Stromal cell of bone marrow (primary cell): ENCODE measurements at regions not wholly inside any gene's neighbourhood (a gene's known extent, or its start where the extent isn't known, plus 50 kb on each side); places are given as distances from the start of the nearest gene placed in this dataset.
"Not testable (repeated sequence)": the region's sequence is repeated elsewhere in the genome, so short reads cannot be mapped to it uniquely, and the experiment has no call there.

Experiments used
- DNase-seq: peaks from one replicate; pipeline ENCODE4 v3.0.0-alpha.2; 2012; ENCODE audit warnings: low read depth

GRCh38 chr7:15143936-15144335, 241.4 kb upstream of the DGKB start:
- DNase-seq: no peak

DNA sequence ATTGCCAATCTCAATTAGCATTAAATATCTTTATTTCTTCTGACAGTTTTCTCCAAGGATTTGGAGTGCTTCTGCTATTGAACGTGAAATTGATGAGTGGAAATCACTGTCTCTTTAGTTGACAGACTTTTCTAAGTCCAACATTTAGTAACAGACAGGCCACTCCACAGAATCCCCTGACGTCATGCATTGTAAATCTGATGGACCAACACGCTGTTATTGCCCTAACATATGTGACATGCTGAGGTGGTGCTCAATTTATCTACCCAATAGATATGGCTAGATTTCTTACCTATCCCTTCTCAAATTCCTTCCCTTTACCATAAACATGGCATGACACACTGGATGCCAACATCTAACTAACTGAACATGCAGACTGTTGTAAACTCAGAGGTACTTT, 240.6 kb upstream of the DGKB start:
- no peak for DNase-seq

DNA sequence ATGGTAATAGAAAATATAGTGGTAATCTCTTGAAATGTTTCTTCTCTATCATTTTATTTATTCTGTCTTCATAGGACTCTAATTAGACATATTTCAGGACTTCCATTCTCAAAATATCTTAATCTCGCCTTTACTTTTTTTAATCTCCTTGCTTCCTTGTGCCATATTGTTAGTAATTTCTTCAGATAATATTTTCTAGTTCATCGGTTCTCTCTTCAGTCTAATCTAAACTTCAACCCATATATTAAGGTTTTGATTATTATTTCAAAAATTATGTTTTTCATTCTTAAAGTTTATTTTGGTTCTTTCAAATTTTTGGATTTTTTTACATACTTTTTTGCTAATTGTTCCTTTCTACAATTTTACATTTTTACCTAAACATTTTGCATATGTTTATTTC, 237.9 kb upstream of the DGKB start:
- no peak for DNase-seq

DNA sequence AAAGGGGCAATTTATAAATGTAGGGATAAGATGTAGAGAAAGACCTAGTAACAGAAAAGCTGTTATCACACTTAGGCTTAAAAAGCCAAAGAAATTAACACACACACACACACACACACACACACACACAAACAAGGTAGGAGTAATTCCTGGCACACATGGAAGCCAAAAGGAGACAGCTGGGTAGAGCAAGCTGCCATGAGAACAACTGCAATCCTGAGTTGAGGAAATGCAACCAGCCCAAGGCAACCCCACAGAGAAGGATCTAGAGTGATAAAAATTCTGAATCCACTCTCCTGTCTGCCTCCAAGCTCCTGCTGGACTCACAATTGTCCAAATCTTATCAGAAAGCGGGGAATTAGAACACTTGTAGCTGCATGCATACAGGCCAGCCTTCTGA, 229.1 kb upstream of the DGKB start:
- no peak for DNase-seq

- DNase-seq: no peak
These were observed 228.4 kb upstream of the DGKB start for GRCh38 chr7:15130666-15131541.

DNA sequence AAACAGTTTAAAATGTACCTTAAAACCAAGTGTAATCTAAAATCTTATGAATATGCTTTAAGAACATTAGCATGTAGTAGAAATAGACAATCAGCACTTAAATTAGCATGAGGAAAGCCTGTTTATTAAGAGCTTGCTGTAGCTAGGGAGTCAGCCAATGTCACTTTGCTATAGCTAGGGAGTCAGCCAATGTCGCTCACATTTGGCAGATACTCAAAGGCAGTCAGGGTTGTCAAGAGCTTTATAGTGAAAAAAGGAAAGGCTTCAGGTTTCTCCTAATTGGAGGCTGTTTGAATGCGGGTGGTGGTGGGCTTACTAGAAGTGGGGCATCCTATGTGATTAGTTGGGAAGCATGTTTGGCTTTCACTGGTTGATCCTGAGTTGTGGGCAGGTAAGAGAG, 226.2 kb upstream of the DGKB start:
- no peak for DNase-seq

GRCh38 chr7:15126653-15127052, 224.1 kb upstream of the DGKB start:
- DNase-seq: not testable (repeated sequence)

DNA sequence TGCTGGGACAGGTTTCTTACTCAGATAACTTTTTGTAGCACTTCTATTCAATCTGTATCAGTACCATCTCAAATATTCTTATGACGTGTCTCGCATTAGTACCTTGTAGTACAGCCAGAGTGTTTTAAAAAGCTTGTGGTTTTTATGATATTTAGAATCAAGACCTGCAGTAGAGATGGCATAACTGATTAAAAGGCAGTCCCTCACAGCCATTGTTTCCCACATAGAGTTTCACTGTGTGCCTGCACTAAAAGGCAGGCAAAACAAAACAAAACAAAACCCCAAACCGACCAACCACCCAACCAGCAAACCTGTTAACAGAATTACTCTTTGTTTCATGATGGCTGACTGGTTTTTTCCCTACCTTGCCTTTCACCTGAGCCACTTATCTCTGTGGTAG, 221.3 kb upstream of the DGKB start:
- DNase-seq: no peak

DNA sequence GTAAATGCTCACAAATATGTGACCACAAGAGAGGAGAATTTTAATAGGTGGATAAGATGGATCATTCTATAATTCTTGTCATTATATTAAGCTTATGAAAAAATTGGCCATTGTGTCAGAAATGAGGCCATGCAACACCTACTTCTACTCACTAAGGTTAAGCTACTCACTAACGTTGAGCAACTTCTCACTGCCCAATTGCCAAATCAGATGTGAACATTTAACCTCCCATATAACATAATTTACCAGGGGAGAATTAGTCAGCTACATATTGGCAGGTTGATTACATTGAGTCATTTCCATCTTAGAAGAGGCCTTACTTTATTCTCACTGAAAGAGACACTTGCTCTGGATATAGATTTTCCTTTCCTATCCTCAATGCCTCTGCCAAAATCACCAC, 211.2 kb upstream of the DGKB start:
- DNase-seq: peak; percentile 17

DNA sequence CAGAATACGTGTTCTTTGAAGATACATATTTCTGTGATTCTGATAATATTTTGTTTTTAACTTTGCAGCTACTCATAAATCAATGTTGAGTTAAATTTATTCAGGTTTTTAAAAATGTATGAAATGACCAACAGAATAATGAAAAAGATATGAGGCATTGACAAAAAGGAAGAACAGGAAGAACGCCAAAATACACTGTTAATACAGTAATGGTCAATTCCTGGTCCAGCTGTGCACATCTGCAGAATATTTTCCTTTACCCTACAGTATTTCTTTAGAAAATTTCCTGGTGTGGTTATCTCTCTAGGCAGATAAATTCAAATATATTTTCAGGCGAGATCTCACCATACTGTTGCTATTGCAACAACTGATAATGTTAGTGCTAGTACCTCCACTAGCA, 203.2 kb upstream of the DGKB start:
- no peak for DNase-seq

DNA sequence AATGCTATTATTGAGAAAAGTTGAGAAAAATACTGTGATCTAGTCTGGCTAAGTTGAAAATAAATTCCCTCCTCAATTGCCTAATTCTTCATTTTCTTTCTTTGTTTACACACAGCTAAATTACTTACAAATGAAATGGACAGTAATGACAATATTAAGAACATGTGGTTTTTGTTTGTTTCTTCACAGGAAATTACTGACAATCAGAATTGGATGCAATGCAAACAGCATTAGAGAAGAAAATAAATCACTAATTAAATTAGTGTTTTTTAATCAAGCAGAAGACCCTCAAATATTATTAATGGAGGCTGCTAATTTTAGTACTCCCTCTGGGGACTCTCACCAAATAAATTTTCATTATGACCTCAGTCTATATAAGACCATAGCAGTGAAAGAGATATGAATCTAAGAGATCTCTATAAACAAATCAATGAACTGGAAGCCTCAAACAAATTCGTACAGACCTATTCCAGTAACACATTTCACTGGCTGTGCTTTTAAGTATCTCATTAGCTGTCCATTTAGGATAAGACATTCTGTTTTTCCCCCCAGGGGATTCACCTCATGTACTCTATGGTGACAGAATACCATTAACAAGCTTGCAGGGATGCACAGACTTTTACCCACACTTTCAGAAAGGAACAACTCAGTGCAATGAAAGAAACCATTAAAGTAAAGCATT, 202.0 kb upstream of the DGKB start:
- DNase-seq: no peak

- no peak for DNase-seq
These were observed 196.5 kb upstream of the DGKB start for GRCh38 chr7:15099074-15099473.

GRCh38 chr7:15096853-15097252, 194.3 kb upstream of the DGKB start:
- no peak for DNase-seq

- DNase-seq: no peak
These were observed 192.4 kb upstream of the DGKB start for GRCh38 chr7:15094989-15095388.

GRCh38 chr7:15087771-15088170, 185.2 kb upstream of the DGKB start:
- no peak for DNase-seq

GRCh38 chr7:15086862-15087261, 184.3 kb upstream of the DGKB start:
- peak; percentile 1 for DNase-seq

DNA sequence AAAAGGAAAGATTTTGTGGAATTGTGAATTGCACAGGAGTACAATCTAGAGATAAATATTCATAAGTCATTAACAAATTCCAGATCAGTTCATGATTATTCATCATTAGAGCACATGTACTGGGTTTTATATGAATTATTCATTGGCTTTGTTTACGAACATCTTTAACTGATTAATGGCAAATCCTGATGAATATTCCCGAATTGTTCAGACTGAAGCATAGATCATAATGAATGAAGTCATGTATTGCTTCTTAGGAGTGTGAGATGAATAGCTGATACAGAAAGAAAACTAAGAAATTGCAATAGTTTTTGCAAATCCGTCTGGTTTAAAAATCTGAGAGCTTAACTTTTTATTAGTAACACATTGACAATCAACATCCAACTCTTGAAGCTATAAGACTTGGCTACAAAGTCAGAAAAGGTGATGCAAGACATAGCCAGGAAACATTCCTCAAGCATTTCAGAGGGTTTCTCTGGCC, 183.6 kb upstream of the DGKB start:
- no peak for DNase-seq

DNA sequence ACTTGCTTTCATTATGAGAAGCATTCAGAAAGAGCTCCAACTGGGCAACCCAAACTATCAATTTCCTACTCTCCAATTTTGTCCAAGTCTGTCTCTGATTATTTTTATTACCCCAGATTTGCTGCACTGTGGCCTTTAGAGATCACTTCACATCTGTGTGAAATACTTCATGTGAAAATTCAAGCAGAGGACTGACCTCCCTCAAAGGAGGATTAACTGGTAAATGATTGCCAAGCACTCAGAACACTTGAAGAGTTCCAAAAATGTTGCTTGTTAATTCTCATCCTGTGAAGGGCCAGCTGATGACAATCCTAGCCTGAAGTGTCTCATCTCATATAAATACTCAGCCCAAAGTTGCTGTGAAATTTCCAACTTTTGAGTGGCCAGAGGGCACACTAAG, 182.8 kb upstream of the DGKB start:
- DNase-seq: no peak

DNA sequence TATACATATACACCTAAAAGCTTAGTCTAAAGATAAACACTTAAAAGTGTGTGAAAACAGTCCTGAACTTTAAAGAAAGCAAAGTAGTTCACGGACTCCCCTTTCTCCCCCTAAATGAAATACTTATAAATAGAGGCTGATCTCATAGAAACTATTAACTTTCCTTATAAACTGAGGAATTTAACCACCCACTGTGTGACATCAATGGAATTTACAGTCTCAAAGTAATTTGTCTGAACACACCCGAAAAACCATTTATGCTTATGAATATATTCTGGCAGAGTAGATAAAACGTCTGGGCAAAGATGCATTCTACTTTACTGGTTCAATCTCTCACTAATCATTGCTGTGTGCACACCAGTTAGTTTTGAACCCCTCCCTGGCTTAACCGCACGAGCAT, 181.8 kb upstream of the DGKB start:
- no peak for DNase-seq

DNA sequence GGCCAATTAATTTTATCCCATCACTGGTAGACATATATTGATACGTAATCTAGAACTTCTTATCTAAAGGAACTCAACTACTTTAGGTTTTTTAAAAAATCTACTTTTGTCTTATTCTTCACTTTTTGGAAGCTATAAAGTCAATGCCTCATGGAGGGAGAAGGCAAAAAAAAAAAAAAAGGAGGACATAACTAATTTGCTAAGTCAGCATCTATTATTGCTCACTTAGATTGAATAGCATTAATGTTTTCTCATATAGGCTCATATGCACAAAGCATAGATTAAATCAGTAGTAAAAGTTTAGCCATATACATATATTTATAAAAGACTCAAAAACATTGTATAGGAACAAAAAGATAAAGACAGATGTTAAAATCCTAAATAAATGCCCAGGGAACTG, 179.3 kb upstream of the DGKB start:
- DNase-seq: no peak

DNA sequence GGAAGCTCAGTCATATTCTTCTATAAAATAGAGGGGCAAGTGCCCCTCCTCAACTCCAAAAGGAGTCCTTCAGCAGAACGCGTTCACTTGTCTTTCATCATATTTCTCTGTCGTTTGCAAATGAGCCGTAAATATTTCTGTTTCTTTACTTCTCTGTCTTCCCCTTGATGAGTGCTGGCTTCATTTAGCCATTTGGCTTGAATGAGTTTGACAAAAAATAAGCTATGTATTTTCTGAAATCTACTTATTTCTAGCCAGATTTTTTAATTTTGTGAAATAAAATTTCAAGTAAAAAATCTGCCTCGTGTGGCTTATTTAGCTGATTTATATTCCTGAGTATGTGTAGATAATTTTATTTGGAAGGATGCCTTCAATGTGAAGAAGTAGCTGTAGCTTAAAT, 170.8 kb upstream of the DGKB start:
- no peak for DNase-seq

GRCh38 chr7:15068324-15068723, 165.8 kb upstream of the DGKB start:
- no peak for DNase-seq

GRCh38 chr7:15057272-15057671, 154.7 kb upstream of the DGKB start:
- DNase-seq: no peak

DNA sequence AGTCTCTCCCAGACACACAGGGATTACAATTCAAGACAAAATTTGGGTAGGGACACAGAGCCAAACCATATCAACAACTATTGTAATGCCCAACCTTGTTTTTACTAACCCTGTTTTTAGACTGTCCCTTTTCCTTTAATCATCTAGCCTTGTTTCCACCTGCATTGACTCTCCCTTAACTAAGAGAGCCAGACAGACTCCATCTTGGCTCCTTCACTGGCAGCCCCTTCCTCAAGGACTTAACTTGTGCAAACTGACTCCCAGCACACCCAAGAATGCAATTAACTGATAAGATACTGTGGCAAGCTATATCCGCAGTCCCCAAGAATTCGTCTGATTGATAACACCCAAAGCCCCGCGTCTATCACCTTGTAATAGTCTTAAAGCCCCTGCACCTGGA, 151.8 kb upstream of the DGKB start:
- not testable (repeated sequence) for DNase-seq
